Spleen (tissue), 11 donors: ENCODE measurements at regions not wholly inside any gene's neighbourhood (a gene's known extent, or its start where the extent isn't known, plus 50 kb on each side); places are given as distances from the start of the nearest gene placed in this dataset.
A peak's percentile ranks its signal among the peaks of the same experiment; 100 is the strongest.

Experiments
- DNase-seq: peaks from one replicate; pipeline ENCODE4 v3.0.0-alpha.2; 2020
- H3K27ac ChIP-seq, 8 donors: fragments of 200-600 bp; sonication (generic) in 7 of 8; 1 replicate in 4 of 8; 2 replicates in 4 of 8; pipeline versions ENCODE4 v1.5.0 to v1.8.0; 2016 to 2021; ENCODE audit warnings: inconsistent platforms in 4 of 8, mild to moderate bottlenecking in 4 of 8, moderate library complexity in 1 of 8
- H3K27me3 ChIP-seq, 7 donors: fragments of 200-600 bp; sonication (generic) in 6 of 7; replicated peaks in 1 of 7; 1 replicate in 4 of 7; 2 replicates in 3 of 7; pipeline versions ENCODE4 v1.5.0 to v1.8.0; 2016 to 2021; ENCODE audit warnings: inconsistent platforms in 3 of 7, mild to moderate bottlenecking in 1 of 7
- H3K36me3 ChIP-seq, 6 donors: fragments of 200-600 bp; sonication (generic) in 5 of 6; 1 replicate in 4 of 6; 2 replicates in 2 of 6; pipeline versions ENCODE4 v1.5.0 to v1.8.0; 2016 to 2021; ENCODE audit warnings: inconsistent platforms in 2 of 6
- H3K4me1 ChIP-seq, 6 donors: fragments of 200-600 bp; sonication (generic) in 5 of 6; 1 replicate in 3 of 6; 2 replicates in 3 of 6; pipeline versions ENCODE4 v1.5.0 to v1.8.0; 2016 to 2021; ENCODE audit warnings: inconsistent platforms in 3 of 6
- H3K4me3 ChIP-seq, 8 donors: fragments of 200-600 bp; sonication (generic) in 7 of 8; 1 replicate in 4 of 8; 2 replicates in 4 of 8; pipeline versions ENCODE4 v1.5.0 to v1.8.0; 2016 to 2021; ENCODE audit warnings: inconsistent platforms in 4 of 8, mild to moderate bottlenecking in 4 of 8, moderate library complexity in 2 of 8
- H3K9me3 ChIP-seq, 8 donors: fragments of 200-600 bp; sonication (generic) in 7 of 8; 1 replicate in 4 of 8; 2 replicates in 4 of 8; pipeline versions ENCODE4 v1.5.0 to v1.8.0; 2016 to 2021; ENCODE audit warnings: inconsistent platforms in 4 of 8
- POLR2A ChIP-seq, 3 donors: fragments of 450-650 bp; IDR thresholded peaks; one replicate each; pipeline ENCODE4 v1.5.1; 2017; ENCODE audit warnings: antibody characterized with exemption in 3 of 3, mild to moderate bottlenecking in 1 of 3
- POLR2AphosphoS5 ChIP-seq, 3 donors: sonication (generic); formaldehyde crosslinking; IDR thresholded peaks; one replicate each; pipeline ENCODE4 v1.5.1; 2017; ENCODE audit warnings: antibody characterized with exemption in 3 of 3
- WGBS, 5 donors: extraction: QIAGEN DNeasy Blood & Tissue Kit in 3 of 5; methylation state at CpG; one replicate each; pipeline versions ENCODE4 v1.1.5 to v1.1.7; 2013 to 2018; 5-methylcytosine and 5-hydroxymethylcytosine counted together
- intact Hi-C: fragments of 100-400 bp; cut with DNase I; formaldehyde crosslinking; loops from one replicate; pipeline ENCODE4 v1.15.0; 2023; ENCODE audit warnings: low total_unique reads
- TF ChIP-seq, protein P1 (sequence below), 11 experiments: fragments of 200-600 bp in 7 of 11; fragments of 450-650 bp in 4 of 11; sonication (generic) in 4 of 11; IDR thresholded peaks in 8 of 11; conservative IDR thresholded peaks in 3 of 11; 1 replicate in 7 of 11; 2 replicates in 4 of 11; pipeline versions ENCODE4 v1.4.0 to v1.8.0; 2016 to 2021; ENCODE audit warnings: antibody characterized with exemption in 11 of 11, inconsistent platforms in 4 of 11, mild to moderate bottlenecking in 1 of 11
- donor health status: healthy with polysubstance abuse.
- donor health status: DM: no; HTN: no; CAD: no; lungs with moderate emphysema.
- donor health status: DM: no; HTN: no; CAD: no.
- donor health status: Bipolar disorder and iron deficiency.
- donor health status: healthy.
- donor health status: DM: no; HTN: no; CAD: no.
- donor health status: DM: yes; HTN: yes; CAD: no.

DNA sequence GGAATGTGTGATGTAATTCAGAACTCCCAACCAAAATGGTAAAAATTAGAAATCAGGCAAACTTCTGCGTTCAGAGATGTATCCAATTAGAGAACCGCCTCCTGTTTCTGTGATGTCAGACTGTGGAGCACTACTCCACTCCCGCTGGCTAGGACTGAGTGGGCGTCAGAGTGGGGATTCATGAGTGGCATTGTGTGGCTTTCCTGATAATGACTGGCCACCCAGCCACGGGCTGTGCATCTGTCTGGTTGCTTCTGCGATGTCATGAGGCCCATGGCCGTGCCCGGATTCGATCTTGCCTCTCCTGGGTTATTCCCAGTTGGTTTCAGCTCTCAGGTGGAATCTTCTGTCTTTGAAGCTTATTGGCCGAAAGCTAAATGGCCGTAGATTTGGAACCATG, 87.1 kb upstream of the KCNA1 start:
- Histone ChIP-seq H3K36me3 (no peaks in the 10 kb centered on the region), H3K9me3 (no peaks in the 10 kb centered on the region), H3K27me3 (no peaks in the 10 kb centered on the region), H3K27ac (no peak overlapping the region), H3K4me1 (peaks cover 0 to 69% (median 21%) of the 10 kb centered on the region in 6 donors), H3K4me3 (no peak overlapping the region)
- TF ChIP-seq, protein P1, sequence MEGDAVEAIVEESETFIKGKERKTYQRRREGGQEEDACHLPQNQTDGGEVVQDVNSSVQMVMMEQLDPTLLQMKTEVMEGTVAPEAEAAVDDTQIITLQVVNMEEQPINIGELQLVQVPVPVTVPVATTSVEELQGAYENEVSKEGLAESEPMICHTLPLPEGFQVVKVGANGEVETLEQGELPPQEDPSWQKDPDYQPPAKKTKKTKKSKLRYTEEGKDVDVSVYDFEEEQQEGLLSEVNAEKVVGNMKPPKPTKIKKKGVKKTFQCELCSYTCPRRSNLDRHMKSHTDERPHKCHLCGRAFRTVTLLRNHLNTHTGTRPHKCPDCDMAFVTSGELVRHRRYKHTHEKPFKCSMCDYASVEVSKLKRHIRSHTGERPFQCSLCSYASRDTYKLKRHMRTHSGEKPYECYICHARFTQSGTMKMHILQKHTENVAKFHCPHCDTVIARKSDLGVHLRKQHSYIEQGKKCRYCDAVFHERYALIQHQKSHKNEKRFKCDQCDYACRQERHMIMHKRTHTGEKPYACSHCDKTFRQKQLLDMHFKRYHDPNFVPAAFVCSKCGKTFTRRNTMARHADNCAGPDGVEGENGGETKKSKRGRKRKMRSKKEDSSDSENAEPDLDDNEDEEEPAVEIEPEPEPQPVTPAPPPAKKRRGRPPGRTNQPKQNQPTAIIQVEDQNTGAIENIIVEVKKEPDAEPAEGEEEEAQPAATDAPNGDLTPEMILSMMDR (IDR thresholded peaks at IDR 0.05 in 8 of 11, conservative IDR thresholded peaks at IDR 0.05 in 3 of 11): no peak
- TF ChIP-seq POLR2A (IDR thresholded peaks at IDR 0.05): no peak
- no peak for TF ChIP-seq POLR2AphosphoS5 (IDR thresholded peaks at IDR 0.05)
- intact Hi-C loops: no loop called here
- no peak for DNase-seq
- WGBS, 5 donors: 87 to 89% (median 88%) methylated on average over 11 of the region's 11 CpGs

- Histone ChIP-seq H3K36me3 (no peaks in the 10 kb centered on the region), H3K27me3 (no peaks in the 10 kb centered on the region), H3K9me3 (no peaks in the 10 kb centered on the region), H3K4me3 (no peak overlapping the region), H3K27ac (no peak overlapping the region), H3K4me1 (peaks cover 0 to 69% (median 27%) of the 10 kb centered on the region in 6 donors)
- no peak for TF ChIP-seq POLR2AphosphoS5 (IDR thresholded peaks at IDR 0.05)
- no peak for TF ChIP-seq POLR2A (IDR thresholded peaks at IDR 0.05)
- TF ChIP-seq, protein P1 (IDR thresholded peaks at IDR 0.05 in 8 of 11, conservative IDR thresholded peaks at IDR 0.05 in 3 of 11): no peak
- 90 to 96% (median 96%) methylated on average over 8 of the region's 8 CpGs for WGBS, 5 donors
- no peak for DNase-seq
- intact Hi-C loops: no loop called here
Measured at GRCh38 chr12:4824380-4824779, 85.3 kb upstream of the KCNA1 start.

- WGBS, 5 donors: 35 to 50% (median 44%) methylated on average over 4 of the region's 4 CpGs
- no peaks in the 10 kb centered on the region for H3K36me3 ChIP-seq
- no peaks in the 10 kb centered on the region for H3K27me3 ChIP-seq
- H3K27ac ChIP-seq: peak overlapping the region in 4 of 8 donors; percentile 4 to 50 (median 31)
- intact Hi-C loops: no loop called here
- TF ChIP-seq POLR2A (IDR thresholded peaks at IDR 0.05) (no peak), POLR2AphosphoS5 (IDR thresholded peaks at IDR 0.05) (no peak)
- TF ChIP-seq, protein P1 (IDR thresholded peaks at IDR 0.05 in 8 of 11, conservative IDR thresholded peaks at IDR 0.05 in 3 of 11): no peak
- peaks cover 6 to 69% (median 32%) of the 10 kb centered on the region in 6 donors for H3K4me1 ChIP-seq
- no peaks in the 10 kb centered on the region for H3K9me3 ChIP-seq
- H3K4me3 ChIP-seq: no peak overlapping the region
- DNase-seq: no peak
Measured at GRCh38 chr12:4825011-4825858, 84.5 kb upstream of the KCNA1 start.

DNA sequence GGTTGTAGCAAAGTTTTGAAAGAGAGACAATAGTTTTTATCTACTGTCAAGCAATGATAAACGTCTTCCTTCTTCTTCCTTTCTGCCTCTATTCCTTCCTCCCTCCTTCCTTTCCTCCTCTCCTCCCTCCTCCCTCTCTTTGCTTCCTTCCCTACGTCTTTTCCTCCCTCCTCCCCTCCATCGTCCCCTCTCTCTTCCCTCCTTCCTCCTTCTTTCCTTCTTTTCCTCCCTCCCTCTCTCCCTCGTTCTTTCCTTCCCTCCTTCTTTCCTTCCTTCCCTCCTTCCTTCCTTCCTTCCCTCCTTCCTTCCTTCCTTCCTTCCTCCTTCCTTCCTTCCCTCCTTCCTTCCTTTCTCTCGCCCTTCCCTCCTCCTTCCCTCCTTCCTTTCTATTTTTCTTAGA, 82.8 kb upstream of the KCNA1 start:
- no peaks in the 10 kb centered on the region for H3K27me3 ChIP-seq
- no peak for DNase-seq
- intact Hi-C loops: no loop called here
- peak overlapping the region in 1 of 8 donors; percentile 75 for H3K27ac ChIP-seq
- 50 to 65% (median 55%) methylated on average over 5 of the region's 5 CpGs for WGBS, 5 donors
- H3K36me3 ChIP-seq: no peaks in the 10 kb centered on the region
- no peak overlapping the region for H3K4me3 ChIP-seq
- TF ChIP-seq, protein P1 (IDR thresholded peaks at IDR 0.05 in 8 of 11, conservative IDR thresholded peaks at IDR 0.05 in 3 of 11): no peak
- no peak for TF ChIP-seq POLR2AphosphoS5 (IDR thresholded peaks at IDR 0.05)
- H3K9me3 ChIP-seq: no peaks in the 10 kb centered on the region
- H3K4me1 ChIP-seq: peaks cover 7 to 72% (median 38%) of the 10 kb centered on the region in 6 donors
